ENCODE measurements at regions not wholly inside any gene's neighbourhood (a gene's known extent, or its start where the extent isn't known, plus 50 kb on each side); places are given as distances from the start of the nearest gene placed in this dataset.

GRCh38 chr9:19527663-19528062, 118.9 kb downstream of the ACER2 start:
- Histone ChIP-seq H3K9me3 (no peaks in the 10 kb centered on the region), H3K4me3 (no peak overlapping the region), H3K4me1 (no peaks in the 10 kb centered on the region), H3K27ac (no peak overlapping the region), H3K27me3 (no peaks in the 10 kb centered on the region), H3K36me3 (no peaks in the 10 kb centered on the region)
- 44 to 58% methylated on average over 3 of the region's 3 CpGs for WGBS, 2 donors (ENCODE audit: low coverage in 1 of 2)
- ATAC-seq, result no peak
- TF ChIP-seq, protein P1, sequence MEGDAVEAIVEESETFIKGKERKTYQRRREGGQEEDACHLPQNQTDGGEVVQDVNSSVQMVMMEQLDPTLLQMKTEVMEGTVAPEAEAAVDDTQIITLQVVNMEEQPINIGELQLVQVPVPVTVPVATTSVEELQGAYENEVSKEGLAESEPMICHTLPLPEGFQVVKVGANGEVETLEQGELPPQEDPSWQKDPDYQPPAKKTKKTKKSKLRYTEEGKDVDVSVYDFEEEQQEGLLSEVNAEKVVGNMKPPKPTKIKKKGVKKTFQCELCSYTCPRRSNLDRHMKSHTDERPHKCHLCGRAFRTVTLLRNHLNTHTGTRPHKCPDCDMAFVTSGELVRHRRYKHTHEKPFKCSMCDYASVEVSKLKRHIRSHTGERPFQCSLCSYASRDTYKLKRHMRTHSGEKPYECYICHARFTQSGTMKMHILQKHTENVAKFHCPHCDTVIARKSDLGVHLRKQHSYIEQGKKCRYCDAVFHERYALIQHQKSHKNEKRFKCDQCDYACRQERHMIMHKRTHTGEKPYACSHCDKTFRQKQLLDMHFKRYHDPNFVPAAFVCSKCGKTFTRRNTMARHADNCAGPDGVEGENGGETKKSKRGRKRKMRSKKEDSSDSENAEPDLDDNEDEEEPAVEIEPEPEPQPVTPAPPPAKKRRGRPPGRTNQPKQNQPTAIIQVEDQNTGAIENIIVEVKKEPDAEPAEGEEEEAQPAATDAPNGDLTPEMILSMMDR (IDR thresholded peaks at IDR 0.05), result no peak
- TF ChIP-seq POLR2A (IDR thresholded peaks at IDR 0.05) (no peak), POLR2AphosphoS5 (IDR thresholded peaks at IDR 0.05) (no peak), EP300 (IDR thresholded peaks at IDR 0.05) (no peak)

DNA sequence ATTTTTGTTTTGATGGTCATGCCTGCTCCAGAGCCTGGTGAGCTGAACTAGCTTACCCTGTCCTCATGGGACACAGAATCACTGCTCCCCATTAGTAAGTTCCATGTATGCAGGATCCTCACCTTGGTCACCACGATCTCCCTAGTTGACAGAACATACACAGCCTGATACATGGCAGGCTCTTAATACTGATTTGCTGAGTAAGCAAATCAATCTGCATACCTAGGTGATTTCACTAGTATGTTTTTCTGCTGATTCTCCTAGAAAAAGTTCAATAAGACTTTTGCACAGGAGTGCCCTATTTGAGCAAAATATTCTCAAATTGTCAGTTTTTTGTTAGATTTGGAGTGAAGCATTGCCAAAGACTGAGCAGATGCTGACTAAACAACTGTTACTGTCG, 113.7 kb downstream of the ACER2 start:
- Histone ChIP-seq H3K4me3 (no peak overlapping the region), H3K27ac (no peak overlapping the region), H3K36me3 (no peaks in the 10 kb centered on the region), H3K27me3 (no peaks in the 10 kb centered on the region), H3K4me1 (no peaks in the 10 kb centered on the region), H3K9me3 (no peaks in the 10 kb centered on the region)
- TF ChIP-seq POLR2A (IDR thresholded peaks at IDR 0.05) (no peak), EP300 (IDR thresholded peaks at IDR 0.05) (no peak), POLR2AphosphoS5 (IDR thresholded peaks at IDR 0.05) (no peak)
- TF ChIP-seq, protein P1 (IDR thresholded peaks at IDR 0.05), result no peak
- 16 to 25% methylated on average over 2 of the region's 2 CpGs for WGBS, 2 donors (ENCODE audit: low coverage in 1 of 2)
- no peak for ATAC-seq

DNA sequence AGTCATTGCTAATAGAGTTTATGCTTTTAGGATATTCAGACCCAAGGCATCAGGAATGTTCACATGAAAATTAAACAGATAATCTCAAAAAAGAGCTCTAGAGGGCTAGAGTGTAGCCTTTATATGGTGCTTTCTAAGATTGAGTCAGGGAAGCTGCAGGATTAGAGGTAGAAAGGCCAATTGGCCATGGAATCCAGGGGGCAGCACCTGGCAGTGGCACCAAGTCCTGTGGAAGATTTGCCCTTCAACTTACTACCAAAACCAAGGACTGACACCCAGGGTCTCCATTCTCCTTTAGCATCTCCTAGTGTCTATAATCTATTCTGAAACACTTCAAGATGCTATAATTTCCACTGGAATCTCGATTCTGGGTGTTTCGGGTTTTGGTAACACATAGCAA, 112.4 kb downstream of the ACER2 start:
- no peak overlapping the region for H3K4me3 ChIP-seq
- no peaks in the 10 kb centered on the region for H3K4me1 ChIP-seq
- no peak for TF ChIP-seq POLR2AphosphoS5 (IDR thresholded peaks at IDR 0.05)
- WGBS, 2 donors (ENCODE audit: low coverage in 1 of 2), result 86 to 91% methylated on average over 1 to 2 of the region's 2 CpGs
- ATAC-seq, result no peak
- no peak overlapping the region for H3K27ac ChIP-seq
- no peaks in the 10 kb centered on the region for H3K27me3 ChIP-seq
- no peaks in the 10 kb centered on the region for H3K9me3 ChIP-seq
- no peaks in the 10 kb centered on the region for H3K36me3 ChIP-seq

GRCh38 chr9:19517202-19517942, 108.6 kb downstream of the ACER2 start:
- Histone ChIP-seq H3K4me1 (no peaks in the 10 kb centered on the region), H3K27ac (no peak overlapping the region), H3K36me3 (no peaks in the 10 kb centered on the region), H3K4me3 (no peak overlapping the region), H3K9me3 (no peaks in the 10 kb centered on the region), H3K27me3 (no peaks in the 10 kb centered on the region)
- TF ChIP-seq POLR2AphosphoS5 (IDR thresholded peaks at IDR 0.05), result no peak
- TF ChIP-seq POLR2A (IDR thresholded peaks at IDR 0.05), result no peak
- TF ChIP-seq, protein P1 (IDR thresholded peaks at IDR 0.05), result no peak
- no peak for TF ChIP-seq EP300 (IDR thresholded peaks at IDR 0.05)
- 50 to 84% methylated on average over 1 to 3 of the region's 3 CpGs for WGBS, 2 donors (ENCODE audit: low coverage in 1 of 2)
- no peak for ATAC-seq

- H3K9me3 ChIP-seq, result no peaks in the 10 kb centered on the region
- H3K27ac ChIP-seq, result no peak overlapping the region
- H3K4me1 ChIP-seq, result no peaks in the 10 kb centered on the region
- no peak overlapping the region for H3K4me3 ChIP-seq
- 69 to 88% methylated on average over 3 of the region's 4 CpGs for WGBS, 2 donors (ENCODE audit: low coverage in 1 of 2)
- H3K27me3 ChIP-seq, result no peaks in the 10 kb centered on the region
- no peaks in the 10 kb centered on the region for H3K36me3 ChIP-seq
- TF ChIP-seq POLR2AphosphoS5 (IDR thresholded peaks at IDR 0.05), result no peak
- no peak for ATAC-seq
These were observed 107.5 kb downstream of the ACER2 start for GRCh38 chr9:19516348-19516747.

DNA sequence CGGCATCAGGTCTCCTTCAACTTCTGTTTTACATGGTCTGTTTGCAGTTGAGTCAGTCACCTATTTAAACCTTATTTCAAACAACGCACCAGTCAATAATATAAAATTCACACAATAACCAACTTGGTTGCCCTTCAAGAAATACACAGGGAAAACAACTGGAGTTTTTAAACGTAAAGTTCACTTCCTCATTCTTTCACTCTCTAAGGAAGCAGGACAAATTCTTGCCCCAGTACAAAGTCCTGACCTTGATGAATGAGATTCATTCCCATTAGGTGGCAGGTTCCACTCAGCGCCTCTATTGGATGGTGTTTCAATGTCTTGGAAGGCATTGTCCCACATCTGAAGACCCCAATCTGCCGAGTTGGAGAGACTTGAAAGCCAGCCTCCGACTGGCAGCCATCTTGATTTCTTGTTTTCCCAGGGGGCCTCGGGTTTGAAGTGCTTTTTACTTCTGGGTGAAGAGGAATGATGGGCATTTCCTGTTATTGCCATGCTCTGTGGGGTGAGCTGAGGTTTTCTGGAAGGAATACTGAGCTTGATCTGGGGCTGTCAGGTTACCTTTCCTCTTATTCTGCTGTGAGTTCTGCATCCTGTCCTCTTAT, 105.0 kb downstream of the ACER2 start:
- no peak for TF ChIP-seq POLR2AphosphoS5 (IDR thresholded peaks at IDR 0.05)
- TF ChIP-seq, protein P1 (IDR thresholded peaks at IDR 0.05), result no peak
- TF ChIP-seq POLR2A (IDR thresholded peaks at IDR 0.05), result no peak
- no peaks in the 10 kb centered on the region for H3K9me3 ChIP-seq
- no peak overlapping the region for H3K27ac ChIP-seq
- no peaks in the 10 kb centered on the region for H3K4me1 ChIP-seq
- H3K36me3 ChIP-seq, result no peaks in the 10 kb centered on the region
- no peak for ATAC-seq
- H3K4me3 ChIP-seq, result no peak overlapping the region
- H3K27me3 ChIP-seq, result no peaks in the 10 kb centered on the region
- 74 to 76% methylated on average over 3 to 4 of the region's 7 CpGs for WGBS, 2 donors (ENCODE audit: low coverage in 1 of 2)

Data from gastroesophageal sphincter (tissue), 4 donors.